Epithelial cell of proximal tubule (primary cell): ENCODE measurements at regions not wholly inside any gene's neighbourhood (a gene's known extent, or its start where the extent isn't known, plus 50 kb on each side); places are given as distances from the start of the nearest gene placed in this dataset.

Source experiments
- DNase-seq: peaks from one replicate; pipeline ENCODE4 v3.0.0-alpha.2; 2011; ENCODE audit warnings: low read depth
- H3K4me3 ChIP-seq: 2 replicates; pipeline ENCODE4 v1.5.1; 2011; ENCODE audit warnings: low read depth, mild to moderate bottlenecking, low read length
- TF ChIP-seq, protein P1 (sequence below): conservative IDR thresholded peaks from 2 replicates; pipeline ENCODE4 v1.5.1; 2012; ENCODE audit warnings: low read depth, mild to moderate bottlenecking, low read length

DNA sequence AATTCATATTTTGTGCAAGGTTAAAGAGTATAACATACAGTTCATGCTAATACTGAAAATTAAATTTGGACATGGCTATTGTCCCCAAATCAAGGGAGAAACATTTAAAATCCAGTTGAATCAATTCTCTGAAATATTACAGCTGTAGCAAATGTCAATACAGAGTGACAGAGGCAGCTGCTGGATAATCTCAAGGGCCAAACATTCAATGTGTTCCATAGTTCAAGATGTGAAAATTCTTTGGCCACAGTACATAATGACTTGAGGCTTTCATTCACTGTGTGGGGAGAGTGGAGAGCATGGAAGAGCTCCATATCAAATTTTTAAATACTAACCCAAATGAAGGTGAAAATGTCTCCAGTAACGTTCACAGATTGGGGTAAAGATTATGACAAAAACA lies 1192.8 kb upstream of the CADM2 start:
- DNase-seq, result no peak
- H3K4me3 ChIP-seq, result no peak overlapping the region
- TF ChIP-seq, protein P1, sequence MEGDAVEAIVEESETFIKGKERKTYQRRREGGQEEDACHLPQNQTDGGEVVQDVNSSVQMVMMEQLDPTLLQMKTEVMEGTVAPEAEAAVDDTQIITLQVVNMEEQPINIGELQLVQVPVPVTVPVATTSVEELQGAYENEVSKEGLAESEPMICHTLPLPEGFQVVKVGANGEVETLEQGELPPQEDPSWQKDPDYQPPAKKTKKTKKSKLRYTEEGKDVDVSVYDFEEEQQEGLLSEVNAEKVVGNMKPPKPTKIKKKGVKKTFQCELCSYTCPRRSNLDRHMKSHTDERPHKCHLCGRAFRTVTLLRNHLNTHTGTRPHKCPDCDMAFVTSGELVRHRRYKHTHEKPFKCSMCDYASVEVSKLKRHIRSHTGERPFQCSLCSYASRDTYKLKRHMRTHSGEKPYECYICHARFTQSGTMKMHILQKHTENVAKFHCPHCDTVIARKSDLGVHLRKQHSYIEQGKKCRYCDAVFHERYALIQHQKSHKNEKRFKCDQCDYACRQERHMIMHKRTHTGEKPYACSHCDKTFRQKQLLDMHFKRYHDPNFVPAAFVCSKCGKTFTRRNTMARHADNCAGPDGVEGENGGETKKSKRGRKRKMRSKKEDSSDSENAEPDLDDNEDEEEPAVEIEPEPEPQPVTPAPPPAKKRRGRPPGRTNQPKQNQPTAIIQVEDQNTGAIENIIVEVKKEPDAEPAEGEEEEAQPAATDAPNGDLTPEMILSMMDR, result no peak

DNA sequence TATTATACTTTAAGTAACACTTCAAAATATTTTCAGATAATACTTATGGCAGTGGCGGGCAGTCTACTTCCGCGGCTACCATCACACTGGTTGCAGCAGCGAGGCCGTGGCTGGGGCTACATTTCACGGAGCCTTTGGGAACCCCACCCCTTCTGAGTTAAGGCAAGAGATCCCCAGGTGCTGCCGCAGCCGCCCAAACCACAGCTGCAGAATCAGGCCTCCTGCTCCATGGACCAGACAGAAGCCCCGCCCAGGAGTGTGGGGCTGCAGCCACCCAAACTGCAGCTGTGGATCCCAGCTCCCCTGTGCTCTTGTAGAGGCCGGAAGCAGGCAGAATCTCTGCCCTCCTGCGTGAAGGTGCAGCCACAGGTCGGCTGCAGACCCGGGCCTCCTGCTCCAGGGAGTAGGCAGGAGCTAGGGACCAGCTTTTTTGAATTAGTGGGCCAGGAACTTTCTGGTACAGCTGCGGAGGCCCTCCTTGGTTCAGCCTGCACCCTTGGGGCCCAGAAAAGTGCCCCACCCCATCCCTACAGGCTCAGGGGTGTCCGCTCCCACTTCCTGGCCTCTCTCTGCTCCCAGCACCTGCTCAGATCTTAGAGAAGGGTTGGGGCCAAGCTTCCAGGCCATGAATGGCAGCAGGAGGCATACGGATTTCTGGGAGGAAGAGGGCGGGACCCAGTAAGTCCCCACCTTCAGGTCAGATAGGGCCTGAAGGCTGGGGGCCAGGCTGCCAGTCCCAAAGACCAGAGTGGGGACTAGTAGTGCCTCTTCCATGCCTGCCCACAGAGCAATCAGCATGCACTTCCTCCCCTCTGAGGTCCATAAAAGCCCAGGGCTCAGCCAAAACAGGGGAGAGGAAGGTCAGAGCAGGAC lies 1188.8 kb upstream of the CADM2 start:
- no peak overlapping the region for H3K4me3 ChIP-seq
- DNase-seq, result no peak
- TF ChIP-seq, protein P1, result no peak

DNA sequence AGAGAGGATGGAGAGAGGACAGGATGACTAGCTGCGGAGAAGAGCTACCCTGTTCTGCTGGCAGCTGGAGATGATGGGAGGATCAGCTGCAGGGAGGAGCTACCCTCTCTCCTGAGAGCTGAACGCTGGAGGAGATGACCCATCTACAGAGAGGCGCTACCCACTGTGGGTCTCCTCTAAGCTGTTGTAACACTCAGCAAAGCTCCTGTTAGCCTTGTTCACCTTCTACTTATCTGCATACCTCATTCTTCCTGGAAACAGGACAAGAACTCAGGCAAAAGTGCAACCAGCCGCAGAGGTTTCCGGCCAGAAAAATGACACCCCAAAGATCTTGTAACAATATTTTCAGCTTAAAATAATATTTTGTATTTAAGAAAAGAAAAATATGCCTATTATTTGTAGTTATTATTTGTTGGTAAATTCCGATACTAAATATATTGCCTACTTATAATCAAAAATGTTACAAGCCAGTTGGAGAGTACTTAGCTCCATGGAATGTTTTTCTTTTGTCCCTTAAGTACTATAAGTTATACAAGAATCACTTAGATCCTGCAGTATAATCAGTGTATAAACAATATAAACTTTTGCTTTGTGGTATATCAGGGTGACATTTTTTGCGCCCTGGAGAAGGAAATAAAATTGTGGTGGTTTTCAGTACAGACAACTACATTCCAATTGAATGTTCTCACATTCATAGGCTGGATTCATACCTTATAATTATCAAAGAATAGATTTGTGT lies 1188.0 kb upstream of the CADM2 start:
- DNase-seq, result no peak
- TF ChIP-seq, protein P1, result no peak
- H3K4me3 ChIP-seq, result no peak overlapping the region

DNA sequence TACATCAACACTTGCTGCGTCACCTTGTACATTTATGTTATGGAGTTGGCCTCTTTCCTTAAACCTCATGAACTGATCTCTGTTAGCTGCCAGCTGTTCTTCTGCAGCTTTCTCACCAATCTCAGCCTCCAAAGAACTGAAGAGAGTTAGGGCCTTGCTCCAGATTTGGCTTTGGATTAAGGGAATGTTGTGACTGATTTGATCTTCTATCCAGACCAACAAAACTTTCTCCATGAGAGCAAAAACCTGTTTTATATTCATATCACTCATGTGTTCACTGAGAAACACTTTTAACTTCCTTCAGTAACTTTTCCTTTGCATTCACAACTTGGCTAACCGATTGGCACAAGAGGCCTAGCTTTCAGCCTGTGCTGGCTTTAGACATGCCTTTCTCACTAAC lies 1156.0 kb upstream of the CADM2 start:
- H3K4me3 ChIP-seq, result no peak overlapping the region
- TF ChIP-seq, protein P1, result no peak
- no peak for DNase-seq

DNA sequence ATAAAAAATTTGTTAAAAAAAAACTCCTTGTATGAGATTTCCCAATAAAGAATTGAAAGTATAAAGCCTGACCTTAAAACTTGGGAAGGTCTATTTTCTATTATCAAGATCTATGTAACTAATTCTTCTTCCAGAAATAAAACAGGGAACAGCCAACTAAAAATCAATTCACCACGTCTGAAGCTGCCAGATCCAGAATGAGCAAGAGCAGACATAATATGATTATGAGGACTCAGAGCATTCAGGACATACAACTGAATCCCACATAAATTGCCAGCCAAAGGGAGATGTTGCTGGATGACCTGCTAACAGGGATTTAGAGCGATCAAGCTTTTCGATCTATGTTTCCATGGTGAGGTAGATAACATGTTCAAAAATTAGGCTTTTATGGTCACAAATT lies 1151.3 kb upstream of the CADM2 start:
- no peak overlapping the region for H3K4me3 ChIP-seq
- TF ChIP-seq, protein P1, result no peak
- no peak for DNase-seq

DNA sequence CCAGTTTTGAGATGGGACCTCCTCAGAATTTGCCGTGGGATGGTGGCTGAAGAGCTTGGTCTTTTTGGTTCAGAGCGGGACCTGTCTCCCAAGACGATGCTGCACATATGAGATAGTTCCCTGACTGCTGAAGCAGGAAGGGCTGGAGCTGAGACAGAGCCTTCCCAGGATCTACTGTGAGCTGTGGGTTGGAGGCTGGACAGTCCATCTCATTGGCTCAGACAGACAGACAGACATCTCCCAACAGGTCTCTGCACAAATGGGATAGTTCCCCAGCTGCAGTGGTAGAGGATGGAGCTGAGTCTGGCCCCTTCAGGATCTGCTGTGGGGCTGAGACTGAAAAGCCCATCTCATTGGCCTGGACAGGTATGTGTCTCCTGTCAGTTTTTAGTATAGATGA lies 1145.6 kb upstream of the CADM2 start:
- TF ChIP-seq, protein P1, result no peak
- H3K4me3 ChIP-seq, result no peak overlapping the region
- no peak for DNase-seq
